Type B pancreatic cell (in vitro differentiated cells): ENCODE measurements at regions not wholly inside any gene's neighbourhood (a gene's known extent, or its start where the extent isn't known, plus 50 kb on each side); places are given as distances from the start of the nearest gene placed in this dataset.

Source experiments
- DNase-seq: peaks from one replicate; pipeline ENCODE4 v3.0.0; 2021; ENCODE audit warnings: mixed read lengths; ENCODE audit not compliant: unreplicated experiment; ENCODE audit errors: extremely low spot score
- H3K27ac Mint-ChIP-seq: 2 replicates; pipeline ENCODE4 v1.8.0; 2021; ENCODE audit warnings: mild to moderate bottlenecking, mixed read lengths
- H3K27me3 Mint-ChIP-seq: 2 replicates; pipeline ENCODE4 v1.8.0; 2021; ENCODE audit warnings: mixed read lengths
- H3K36me3 Mint-ChIP-seq: 2 replicates; pipeline ENCODE4 v1.8.0; 2021; ENCODE audit warnings: mixed read lengths
- H3K4me1 Mint-ChIP-seq: one replicate; pipeline ENCODE4 v1.8.0; 2021; ENCODE audit warnings: mixed read lengths; ENCODE audit not compliant: unreplicated experiment
- H3K4me3 Mint-ChIP-seq: 2 replicates; pipeline ENCODE4 v1.8.0; 2021; ENCODE audit warnings: mild to moderate bottlenecking, mixed read lengths
- H3K9me3 Mint-ChIP-seq: 2 replicates; pipeline ENCODE4 v1.8.0; 2021; ENCODE audit warnings: mixed read lengths
- CTCF ChIP-seq: fragments of 200-600 bp; sonication (generic); conservative IDR thresholded peaks from 2 replicates; pipeline ENCODE4 v1.5.0; 2021; ENCODE audit warnings: antibody characterized with exemption, mild to moderate bottlenecking

- Mint-ChIP-seq H3K4me3 (no peak overlapping the region), H3K4me1 (no peaks in the 10 kb centered on the region), H3K27me3 (no peaks in the 10 kb centered on the region), H3K9me3 (peaks cover 10% of the 10 kb centered on the region), H3K36me3 (no peaks in the 10 kb centered on the region), H3K27ac (no peak overlapping the region)
- TF ChIP-seq CTCF: no peak
- no peak for DNase-seq
Observed at GRCh38 chr1:103854279-103854678, 104.6 kb downstream of the AMY1C start.

- no peaks in the 10 kb centered on the region for H3K27me3 Mint-ChIP-seq
- H3K4me1 Mint-ChIP-seq: no peaks in the 10 kb centered on the region
- DNase-seq: no peak
- H3K36me3 Mint-ChIP-seq: no peaks in the 10 kb centered on the region
- no peak overlapping the region for H3K27ac Mint-ChIP-seq
- peaks cover 10% of the 10 kb centered on the region for H3K9me3 Mint-ChIP-seq
- no peak overlapping the region for H3K4me3 Mint-ChIP-seq
- TF ChIP-seq CTCF: no peak
Observed at GRCh38 chr1:103859721-103860120, 110.0 kb downstream of the AMY1C start.

- H3K4me1 Mint-ChIP-seq: no peaks in the 10 kb centered on the region
- DNase-seq: no peak
- no peak for TF ChIP-seq CTCF
- no peaks in the 10 kb centered on the region for H3K9me3 Mint-ChIP-seq
- no peak overlapping the region for H3K27ac Mint-ChIP-seq
- H3K36me3 Mint-ChIP-seq: no peaks in the 10 kb centered on the region
- H3K27me3 Mint-ChIP-seq: no peaks in the 10 kb centered on the region
- H3K4me3 Mint-ChIP-seq: no peak overlapping the region
Observed at GRCh38 chr1:103898576-103899345, 149.1 kb downstream of the AMY1C start.

GRCh38 chr1:103900005-103900404, 150.3 kb downstream of the AMY1C start:
- Mint-ChIP-seq H3K27me3 (no peaks in the 10 kb centered on the region), H3K4me1 (no peaks in the 10 kb centered on the region), H3K4me3 (no peak overlapping the region), H3K9me3 (no peaks in the 10 kb centered on the region), H3K27ac (no peak overlapping the region), H3K36me3 (no peaks in the 10 kb centered on the region)
- no peak for TF ChIP-seq CTCF
- no peak for DNase-seq

- no peak for DNase-seq
- no peaks in the 10 kb centered on the region for H3K9me3 Mint-ChIP-seq
- H3K4me1 Mint-ChIP-seq: no peaks in the 10 kb centered on the region
- no peaks in the 10 kb centered on the region for H3K36me3 Mint-ChIP-seq
- no peak overlapping the region for H3K27ac Mint-ChIP-seq
- H3K27me3 Mint-ChIP-seq: no peaks in the 10 kb centered on the region
- H3K4me3 Mint-ChIP-seq: no peak overlapping the region
- no peak for TF ChIP-seq CTCF
Observed at GRCh38 chr1:103901072-103901471, 151.4 kb downstream of the AMY1C start.
